VCaP (cell line): ENCODE measurements at regions not wholly inside any gene's neighbourhood (a gene's known extent, or its start where the extent isn't known, plus 50 kb on each side); places are given as distances from the start of the nearest gene placed in this dataset.

Experiments
- H3K27ac ChIP-seq: fragments of 450-650 bp; 2 replicates; pipeline ENCODE4 v1.5.1; 2017
- CTCF ChIP-seq: fragments of 450-650 bp; conservative IDR thresholded peaks from 2 replicates; pipeline ENCODE4 v1.5.1; 2017; ENCODE audit warnings: mild to moderate bottlenecking, moderate library complexity

DNA sequence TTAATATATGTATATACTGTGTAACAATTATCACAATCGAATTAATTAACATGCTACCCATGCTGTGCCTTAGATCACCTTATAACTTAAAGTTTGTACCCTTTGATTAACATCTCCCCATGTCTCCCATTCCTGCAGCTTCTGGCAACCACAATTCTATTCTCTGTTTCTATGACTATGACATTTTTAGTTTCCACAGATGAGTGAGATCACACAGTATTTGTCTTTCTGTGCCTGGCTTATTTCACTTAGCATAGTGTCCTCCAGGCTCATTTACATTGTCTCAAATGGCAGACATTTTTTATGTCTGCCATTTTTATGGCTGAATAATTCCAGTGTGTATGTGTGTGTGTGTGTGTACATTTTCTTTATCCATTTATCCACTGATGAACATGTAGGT lies 146.1 kb upstream of the SLC28A3 start:
- no peak for TF ChIP-seq CTCF

GRCh38 chr9:84490206-84490841 lies 149.8 kb upstream of the SLC28A3 start:
- H3K27ac ChIP-seq = no peak overlapping the region
- no peak for TF ChIP-seq CTCF

More for the DNA sequence above, 146.1 kb upstream of the SLC28A3 start:
- H3K27ac ChIP-seq = no peak overlapping the region

- no peak for TF ChIP-seq CTCF
- no peak overlapping the region for H3K27ac ChIP-seq
Measured at GRCh38 chr9:84490842-84491325, 150.3 kb upstream of the SLC28A3 start.

GRCh38 chr9:84492366-84493159 lies 152.0 kb upstream of the SLC28A3 start:
- no peak for TF ChIP-seq CTCF
- H3K27ac ChIP-seq = no peak overlapping the region

- no peak for TF ChIP-seq CTCF
- H3K27ac ChIP-seq = no peak overlapping the region
Measured at GRCh38 chr9:84493284-84493947, 152.9 kb upstream of the SLC28A3 start.

GRCh38 chr9:84499969-84500582 lies 159.5 kb upstream of the SLC28A3 start:
- H3K27ac ChIP-seq = no peak overlapping the region
- TF ChIP-seq CTCF = no peak

DNA sequence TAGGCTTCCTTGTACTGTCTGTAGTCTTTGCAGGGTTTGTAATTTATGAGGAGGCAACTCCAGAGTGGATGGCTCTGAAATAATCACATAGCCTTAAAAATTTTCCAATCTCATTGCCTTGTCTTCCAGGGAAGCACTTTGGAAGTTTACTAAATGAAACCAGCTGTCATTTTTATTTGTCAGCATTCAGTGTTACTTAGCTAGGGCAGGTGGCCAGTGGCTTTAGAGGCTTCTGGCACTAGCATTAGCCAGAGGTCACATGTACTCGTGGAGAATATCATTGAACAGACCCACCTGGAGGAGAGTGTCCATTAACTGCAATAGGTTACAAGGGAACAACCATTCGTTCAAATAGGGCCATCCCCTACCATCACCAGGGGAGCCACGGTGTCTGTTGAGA lies 160.3 kb upstream of the SLC28A3 start:
- no peak overlapping the region for H3K27ac ChIP-seq
- no peak for TF ChIP-seq CTCF
